ENCODE measurements at regions not wholly inside any gene's neighbourhood (a gene's known extent, or its start where the extent isn't known, plus 50 kb on each side); places are given as distances from the start of the nearest gene placed in this dataset.
"Not testable (repeated sequence)": the region's sequence is repeated elsewhere in the genome, so short reads cannot be mapped to it uniquely, and the experiment has no call there.

- TF ChIP-seq CTCF (conservative IDR thresholded peaks at IDR 0.05; ENCODE audit: low read depth, low read length); EZH2 (IDR thresholded peaks at IDR 0.05; ENCODE audit: borderline replicate concordance, low read depth, low read length, poor library complexity, severe bottlenecking): not testable (repeated sequence)
Observed at GRCh38 chr1:83488105-83488504, 510.8 kb downstream of the TTLL7 start.

Data from A673 (cell line).